ENCODE measurements at regions not wholly inside any gene's neighbourhood (a gene's known extent, or its start where the extent isn't known, plus 50 kb on each side); places are given as distances from the start of the nearest gene placed in this dataset.
"Not testable (repeated sequence)": the region's sequence is repeated elsewhere in the genome, so short reads cannot be mapped to it uniquely, and the experiment has no call there.

DNA sequence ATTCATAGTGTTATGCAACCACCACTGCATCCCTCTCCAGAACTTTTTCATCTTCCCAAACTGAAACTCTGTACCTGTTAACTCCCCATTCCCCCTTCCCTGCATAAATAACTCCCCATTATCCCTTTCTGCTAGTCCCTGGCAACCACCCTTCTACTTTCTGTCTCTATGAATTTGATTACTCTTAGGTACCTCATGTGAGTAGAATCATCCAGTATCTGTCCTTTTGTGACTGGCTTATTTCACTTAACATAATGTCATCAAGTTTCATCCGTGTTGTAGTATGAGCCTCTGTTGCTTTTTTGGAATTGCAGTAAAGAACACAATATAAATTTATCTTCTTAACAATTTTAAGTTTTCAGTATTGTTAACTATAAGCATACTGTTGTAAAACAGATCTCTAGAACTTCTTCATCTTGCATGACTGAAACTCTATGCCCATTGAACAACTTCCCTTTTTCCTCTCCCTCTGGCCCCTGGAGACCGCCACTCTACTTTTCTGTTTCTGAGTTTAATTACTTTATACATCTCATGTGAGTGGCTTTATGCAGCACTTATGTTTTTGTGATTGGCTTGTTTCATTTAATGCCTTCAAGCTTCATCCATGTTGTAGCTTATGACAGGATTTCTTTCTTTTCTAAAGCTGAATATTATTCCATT lies 87.3 kb upstream of the ABCC4 start:
- DNase-seq (ENCODE audit: low spot score) = no peak

DNA sequence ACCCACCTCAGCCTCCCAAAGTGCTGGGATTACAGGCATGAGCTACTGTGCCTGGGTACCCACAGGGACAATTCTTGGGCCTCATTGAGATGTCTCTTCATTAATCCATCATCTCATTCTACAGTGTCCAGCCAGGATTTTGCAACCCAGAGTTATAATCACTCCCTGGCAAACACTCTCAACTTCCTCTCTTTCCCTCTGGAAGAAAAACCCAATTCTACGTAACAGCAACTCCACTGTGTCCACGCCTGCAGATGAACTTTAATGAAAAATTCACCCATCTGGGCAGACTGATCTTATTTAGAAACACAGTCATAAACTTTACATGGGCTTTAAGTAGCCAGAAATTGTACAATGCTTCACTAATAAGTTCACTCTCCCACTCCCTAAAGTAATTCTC lies 90.1 kb upstream of the ABCC4 start:
- DNase-seq (ENCODE audit: low spot score) = no peak

DNA sequence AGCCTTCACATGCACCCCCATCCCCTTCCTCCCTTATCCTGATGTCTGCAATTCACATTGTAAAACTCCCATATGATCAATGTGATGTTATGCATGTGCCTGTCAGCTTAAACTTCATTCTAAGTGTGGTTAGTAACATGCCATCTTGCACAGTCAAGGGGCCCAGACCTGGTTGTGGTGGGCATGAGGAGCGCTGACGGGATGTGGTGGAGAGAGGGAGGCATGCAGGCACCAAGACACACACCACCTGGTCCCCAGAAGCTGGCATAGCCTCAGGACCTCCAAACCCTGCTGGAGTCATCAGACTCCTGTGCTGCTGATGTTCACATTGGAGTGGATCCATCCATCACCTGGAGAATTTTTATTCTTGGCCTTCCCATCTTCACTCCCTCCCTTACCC lies 90.5 kb upstream of the ABCC4 start:
- DNase-seq (ENCODE audit: low spot score) = no peak

DNA sequence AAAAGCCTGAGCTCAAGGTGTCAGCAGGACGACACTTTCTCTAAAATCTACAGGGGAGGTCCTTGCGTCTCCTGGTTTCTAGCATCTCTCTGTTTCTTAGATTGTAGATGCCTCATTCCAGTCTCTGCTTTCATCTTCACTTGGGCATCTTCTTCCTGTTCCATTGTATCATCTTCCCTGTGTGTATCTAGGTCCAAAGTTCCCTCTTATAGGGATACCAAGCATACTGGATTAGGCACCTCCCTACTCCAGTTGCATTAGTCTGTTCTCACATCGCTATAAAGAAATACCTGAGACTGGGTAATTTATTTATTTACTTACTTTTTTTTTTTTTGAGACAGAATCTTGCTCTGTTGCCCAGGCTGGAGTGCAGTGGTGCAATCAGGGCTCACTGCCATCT lies 91.3 kb upstream of the ABCC4 start:
- no peak for DNase-seq (ENCODE audit: low spot score)

DNA sequence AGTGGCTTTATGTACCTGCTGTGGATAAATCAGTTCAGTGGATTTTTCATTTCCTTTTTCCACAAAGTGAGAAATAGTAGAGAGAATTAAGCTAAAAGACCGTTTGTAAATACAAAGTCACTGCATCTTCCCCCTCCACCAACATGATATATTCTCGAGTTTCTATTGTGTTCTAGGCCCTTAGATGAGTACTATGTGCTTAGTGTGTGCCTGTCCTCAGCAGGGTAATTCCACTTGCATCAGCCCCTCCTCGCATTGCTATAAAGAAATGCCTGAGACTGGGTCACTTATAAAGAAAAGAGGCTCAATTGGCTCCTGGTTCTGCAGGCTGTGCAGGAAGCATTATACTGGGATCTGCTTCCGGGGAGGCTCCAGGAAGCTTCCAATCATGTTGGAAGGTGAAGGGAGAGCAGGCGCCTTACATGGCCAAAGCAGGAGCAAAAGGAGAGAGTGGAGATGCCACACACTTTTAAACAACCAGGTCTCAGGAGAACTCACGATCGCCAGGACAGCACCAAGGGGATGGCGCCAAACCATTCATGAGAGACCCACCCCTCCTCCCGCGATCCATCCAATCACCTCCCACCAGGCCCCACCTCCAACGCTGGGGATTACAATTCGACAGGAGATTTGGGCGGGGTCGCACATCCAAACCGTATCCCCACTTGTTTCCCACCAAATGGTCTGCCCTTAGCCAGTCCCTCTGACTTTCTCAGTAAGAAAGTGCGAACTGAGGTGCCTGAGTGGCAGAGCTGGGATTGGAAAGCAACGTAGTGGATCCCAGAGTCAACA lies 102.3 kb upstream of the ABCC4 start:
- DNase-seq (ENCODE audit: low spot score) = peak; percentile 33

DNA sequence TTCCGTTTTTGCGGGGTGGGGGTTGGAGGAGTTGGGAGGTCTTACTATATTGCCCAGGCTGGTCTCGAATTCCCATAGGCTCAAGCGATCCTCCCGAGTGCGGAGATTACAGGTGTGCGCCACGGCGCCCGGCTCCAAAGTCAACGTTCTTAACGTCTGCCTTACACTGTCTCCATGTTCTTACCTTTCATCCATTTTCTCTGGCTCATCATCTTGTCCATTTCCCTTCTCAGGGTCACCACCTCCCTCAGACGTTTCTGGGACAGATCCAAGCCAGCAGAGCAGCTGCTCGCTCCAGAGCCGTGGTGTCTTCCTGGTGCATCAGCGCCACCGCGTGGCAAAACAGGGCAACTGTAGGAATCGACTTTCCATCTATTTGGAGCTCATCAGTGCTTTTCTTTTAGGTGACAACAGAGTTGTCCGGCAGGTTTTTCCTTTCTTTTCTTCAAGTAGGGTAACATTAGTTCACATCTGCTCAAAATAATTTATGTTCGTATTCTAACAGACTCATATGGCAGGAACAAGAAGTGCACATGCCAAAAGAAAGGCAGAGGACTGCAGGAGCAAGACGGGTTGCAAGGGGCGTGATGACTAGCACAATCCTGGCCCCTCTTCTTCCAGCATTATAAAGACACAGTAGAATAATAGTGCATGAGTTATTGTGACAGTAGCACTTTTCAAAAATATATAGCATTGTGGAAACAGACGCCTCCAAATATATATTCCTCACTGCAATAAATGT lies 103.1 kb upstream of the ABCC4 start:
- peak; percentile 86 for DNase-seq (ENCODE audit: low spot score)

DNA sequence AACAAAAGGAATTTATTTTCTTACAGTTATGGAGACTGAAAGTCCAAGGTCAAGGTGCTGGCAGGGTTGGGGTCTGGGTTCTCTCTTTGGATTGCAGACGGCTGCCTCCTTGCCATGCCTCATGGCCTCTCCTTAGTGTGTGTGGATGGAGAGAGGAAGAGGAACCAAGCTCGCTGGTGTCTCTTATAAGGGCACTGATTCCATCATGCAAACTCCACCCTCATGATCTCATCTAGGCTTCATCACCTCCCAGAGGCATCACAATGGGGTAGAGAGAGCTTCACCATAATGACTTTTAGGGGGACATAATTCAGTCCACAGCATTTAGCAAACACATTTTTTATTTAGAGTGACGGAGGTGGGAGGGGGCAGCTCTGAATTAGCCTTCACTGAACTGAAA lies 104.9 kb upstream of the ABCC4 start:
- no peak for DNase-seq (ENCODE audit: low spot score)

DNA sequence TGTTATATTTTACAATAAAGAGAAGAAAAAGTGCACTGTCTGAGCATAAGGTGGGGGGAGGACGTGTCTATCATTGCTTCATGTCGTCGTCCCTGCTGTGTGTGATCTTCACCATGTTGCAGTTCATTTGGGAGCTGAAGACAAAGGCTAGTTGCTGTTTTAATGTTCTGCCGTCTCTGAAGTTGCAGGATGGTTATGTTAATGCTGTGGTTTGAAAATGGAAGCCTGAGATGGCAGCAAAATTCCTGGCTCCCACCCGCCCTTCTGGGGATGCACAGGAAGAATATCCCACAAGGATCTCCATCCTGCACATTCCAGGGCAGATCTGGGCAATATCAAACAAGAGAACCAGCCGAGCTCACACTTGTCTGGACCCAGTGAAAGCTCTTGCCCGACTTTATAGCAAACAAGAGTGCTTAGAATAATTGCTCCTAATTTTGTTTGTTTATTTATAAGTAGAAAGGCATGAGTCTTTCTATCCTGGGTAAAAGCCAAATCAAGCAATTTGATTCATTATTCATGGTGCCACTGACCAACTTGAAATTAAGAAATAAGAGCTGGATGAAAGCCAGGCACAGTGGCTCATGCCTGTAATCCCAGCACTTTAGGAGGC lies 110.3 kb upstream of the ABCC4 start:
- no peak for DNase-seq (ENCODE audit: low spot score)

DNA sequence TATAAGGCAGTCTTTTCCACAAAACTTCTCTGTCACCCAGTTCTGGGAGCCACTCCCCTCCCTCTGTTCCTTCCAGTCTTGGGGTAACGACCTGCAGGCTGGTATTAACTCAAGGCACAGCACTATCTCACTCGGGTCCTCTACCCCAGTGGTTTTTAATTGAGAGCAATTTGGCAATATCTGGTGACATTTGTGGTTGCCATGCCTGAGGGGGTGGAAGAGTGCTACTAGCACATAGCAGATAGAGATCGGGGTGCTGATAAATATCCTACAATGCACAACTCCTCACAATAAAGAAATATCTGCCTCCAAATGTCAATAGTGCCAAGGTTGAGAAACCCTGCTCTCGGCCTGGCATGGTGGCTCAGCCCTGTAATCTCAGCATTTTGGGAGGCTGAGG lies 117.7 kb upstream of the ABCC4 start:
- DNase-seq (ENCODE audit: low spot score) = no peak

DNA sequence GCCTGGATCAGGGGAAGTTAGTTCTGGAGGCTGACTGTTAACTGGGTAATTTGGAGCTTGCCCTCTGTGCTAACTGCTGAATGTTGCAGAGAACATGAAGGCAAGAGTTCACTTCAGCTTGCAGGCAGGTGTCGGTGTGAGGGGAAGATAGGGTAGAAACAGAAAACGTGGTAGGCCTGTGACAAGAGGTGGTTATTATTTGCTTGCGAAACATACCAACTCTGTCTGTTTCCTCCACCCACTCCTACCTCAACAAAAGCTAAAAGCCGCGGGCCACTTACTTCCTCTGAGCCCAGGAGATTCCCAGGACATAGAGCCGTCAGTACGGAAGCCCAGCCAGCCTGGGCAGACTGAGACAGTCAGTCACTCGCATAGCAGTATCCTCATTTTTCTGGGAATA lies 119.2 kb upstream of the ABCC4 start:
- no peak for DNase-seq (ENCODE audit: low spot score)

DNA sequence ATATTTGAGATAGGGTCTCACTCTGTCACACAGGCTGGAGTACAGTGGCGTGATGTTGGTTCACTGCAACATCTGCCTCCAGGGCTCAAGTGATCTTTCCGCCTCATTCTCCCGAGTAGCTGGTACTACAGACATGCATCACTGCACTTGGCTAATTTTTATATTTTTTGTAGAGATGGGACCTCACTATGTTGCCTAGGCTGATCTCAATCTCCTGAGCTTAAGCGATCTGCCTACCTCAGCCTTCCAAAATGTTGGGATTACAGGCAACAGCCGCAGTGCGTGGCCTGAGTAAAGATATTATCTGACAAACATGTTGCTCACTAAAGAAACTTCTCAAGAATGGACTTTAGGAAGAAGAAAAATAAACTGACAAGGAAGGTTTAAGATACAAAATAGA lies 125.4 kb upstream of the ABCC4 start:
- no peak for DNase-seq (ENCODE audit: low spot score)

DNA sequence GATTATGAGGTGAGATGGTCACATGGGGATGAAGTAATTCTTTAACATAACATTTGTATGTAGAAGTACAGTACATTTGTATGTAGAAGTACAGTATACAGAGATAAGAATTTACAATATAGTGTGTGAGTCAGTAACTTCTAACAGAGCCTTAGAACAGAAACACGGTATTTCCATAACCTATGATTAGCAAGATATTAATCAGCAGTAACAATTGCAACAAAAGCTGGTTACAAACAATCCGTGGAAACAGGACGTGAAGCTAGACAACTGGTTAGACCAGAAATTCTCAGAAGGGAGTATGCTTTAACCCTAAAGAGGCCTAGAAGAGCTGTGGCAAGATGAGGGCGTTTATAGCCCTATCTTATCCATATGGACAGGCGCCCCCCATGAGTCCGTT lies 122.0 kb upstream of the CLDN10 start:
- DNase-seq (ENCODE audit: low spot score) = not testable (repeated sequence)

DNA sequence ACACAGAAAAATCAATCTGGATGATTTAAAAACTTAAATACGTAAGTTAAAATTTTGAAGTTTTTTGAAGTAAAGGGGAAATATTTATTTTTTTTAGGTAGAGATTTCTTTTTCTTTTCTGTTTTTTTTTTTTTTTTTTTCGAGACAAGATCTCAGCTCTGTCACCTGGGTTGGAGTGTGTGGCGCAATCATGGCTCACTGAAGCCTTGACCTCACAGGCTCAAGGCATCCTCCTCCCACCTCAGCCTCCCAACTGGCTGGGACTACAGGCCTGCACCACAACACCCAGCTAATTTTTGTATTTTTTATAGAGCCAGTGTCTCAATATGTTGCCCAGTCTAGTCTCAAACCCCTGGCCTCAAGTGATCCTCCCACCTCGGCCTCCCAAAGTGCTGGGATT lies 120.4 kb upstream of the CLDN10 start:
- DNase-seq (ENCODE audit: low spot score) = no peak

DNA sequence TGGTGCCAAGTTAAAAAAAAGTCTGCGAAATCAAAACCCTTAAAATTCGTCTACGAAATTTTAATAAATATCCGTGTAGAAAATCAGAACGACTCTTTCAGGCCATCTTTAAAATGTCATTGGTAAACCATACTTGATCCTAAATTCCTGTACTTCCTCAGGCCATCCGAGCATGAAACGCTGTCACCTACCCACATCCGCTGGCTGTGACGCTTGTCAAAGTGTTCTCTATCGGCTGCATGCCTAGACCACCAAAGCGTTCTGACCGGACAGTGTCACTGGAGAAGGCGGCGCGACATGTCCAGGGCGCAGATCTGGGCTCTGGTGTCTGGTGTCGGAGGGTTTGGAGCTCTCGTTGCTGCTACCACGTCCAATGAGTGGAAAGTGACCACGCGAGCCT lies 119.0 kb upstream of the CLDN10 start:
- DNase-seq (ENCODE audit: low spot score) = no peak

DNA sequence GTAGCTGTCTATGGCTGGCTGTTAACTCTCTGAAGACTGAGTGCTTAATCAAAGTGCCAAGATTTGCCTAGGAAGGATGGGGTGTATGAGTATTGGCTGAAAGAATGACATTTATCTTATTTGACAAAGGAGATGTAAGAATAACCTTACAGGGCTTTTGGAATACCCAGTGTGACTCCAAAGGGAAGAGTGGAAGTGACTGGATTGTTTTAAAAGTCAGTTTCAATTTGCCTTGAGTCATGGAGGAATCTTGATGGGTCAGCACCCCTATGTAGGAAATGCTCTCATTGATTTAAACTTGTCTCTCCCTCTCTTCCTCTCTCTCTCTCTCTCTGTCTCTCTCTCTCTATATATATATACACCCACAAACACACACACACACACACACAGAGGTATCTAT lies 118.4 kb upstream of the CLDN10 start:
- DNase-seq (ENCODE audit: low spot score) = no peak

DNA sequence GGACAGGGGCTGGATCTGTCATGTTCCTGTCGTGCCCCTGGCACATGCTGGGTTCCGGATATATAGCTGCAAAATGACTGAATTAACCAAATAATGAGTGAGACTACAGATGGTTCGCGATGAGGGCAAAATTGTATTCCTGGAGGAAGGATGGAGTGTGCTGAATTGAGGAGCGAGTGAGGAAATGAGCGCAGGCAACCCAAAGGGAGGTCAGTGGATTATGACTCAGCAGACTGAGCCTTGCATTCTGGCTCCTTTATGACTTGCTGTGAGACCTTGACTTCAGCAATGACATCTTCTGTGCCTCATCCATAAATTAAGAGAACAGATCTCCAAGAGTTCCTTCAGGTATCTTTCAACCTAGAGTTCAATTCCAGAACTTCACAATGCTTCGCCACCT lies 115.0 kb upstream of the CLDN10 start:
- DNase-seq (ENCODE audit: low spot score) = no peak

DNA sequence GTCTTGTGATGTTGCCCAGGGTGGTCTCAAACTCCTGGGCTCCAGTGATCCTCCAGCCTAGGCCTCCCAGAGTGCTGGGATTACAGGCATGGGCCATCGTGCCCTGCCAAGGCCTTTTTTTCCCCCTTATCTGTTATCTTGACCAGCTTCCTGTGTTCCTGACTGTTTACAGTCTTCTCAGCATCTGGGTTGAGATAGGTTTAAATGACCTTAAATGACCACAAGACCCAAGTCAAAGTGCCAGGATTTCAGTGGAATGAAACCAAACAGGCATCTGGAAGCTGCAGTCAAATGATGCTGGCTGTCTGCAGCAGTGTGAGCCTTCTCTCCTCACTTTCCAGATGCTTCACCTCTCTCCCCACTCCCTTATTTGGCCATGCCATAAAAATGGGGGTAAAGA lies 114.2 kb upstream of the CLDN10 start:
- DNase-seq (ENCODE audit: low spot score) = no peak

DNA sequence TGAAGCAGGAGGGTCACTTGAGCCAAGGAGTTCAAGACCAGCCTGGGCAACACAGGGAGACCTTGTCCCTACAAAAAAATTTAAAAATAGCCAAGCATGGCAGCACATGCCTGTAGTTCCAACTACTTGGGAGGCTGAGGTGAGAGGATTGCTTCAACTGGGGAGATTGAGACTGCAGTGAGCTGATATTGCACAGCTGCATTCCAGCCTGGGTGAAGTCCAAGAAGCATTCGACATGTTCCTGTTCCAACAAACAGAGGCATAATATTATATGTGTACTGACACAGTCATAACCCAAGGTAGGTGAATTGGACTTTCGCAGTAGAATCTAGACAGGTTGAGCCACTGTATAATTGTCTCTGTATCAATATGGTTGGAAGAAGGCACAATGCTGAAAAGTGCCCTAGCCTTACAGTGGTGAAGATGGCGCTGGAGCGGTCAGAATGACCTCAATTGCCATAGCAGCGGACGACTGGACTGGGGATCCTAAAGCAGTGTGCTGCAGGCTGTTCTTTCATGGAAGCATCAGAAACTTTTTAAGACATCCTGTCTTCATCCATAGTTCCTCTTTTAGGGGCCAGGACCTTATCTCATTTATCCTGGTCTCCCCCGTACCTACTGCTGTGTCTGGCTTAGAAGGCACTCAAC lies 112.0 kb upstream of the CLDN10 start:
- no peak for DNase-seq (ENCODE audit: low spot score)

DNA sequence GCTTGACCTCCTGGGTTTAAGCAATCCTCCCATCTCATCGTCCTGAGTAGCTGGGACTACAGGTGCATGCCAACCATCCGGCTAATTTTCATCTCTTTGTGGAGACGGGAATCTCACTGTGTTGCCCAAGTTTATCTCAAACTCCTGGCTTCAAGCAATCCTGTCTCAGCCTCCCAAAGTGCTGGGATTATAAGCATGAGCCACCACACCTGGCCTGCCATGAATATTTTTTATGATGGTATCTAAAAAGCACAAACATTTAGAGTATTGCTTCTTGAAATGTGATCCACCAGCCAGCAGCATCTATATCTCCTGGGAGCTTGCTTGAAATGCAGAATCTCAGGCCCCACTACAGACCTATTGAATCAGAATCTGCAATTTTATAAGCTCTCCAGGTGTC lies 111.2 kb upstream of the CLDN10 start:
- no peak for DNase-seq (ENCODE audit: low spot score)

DNA sequence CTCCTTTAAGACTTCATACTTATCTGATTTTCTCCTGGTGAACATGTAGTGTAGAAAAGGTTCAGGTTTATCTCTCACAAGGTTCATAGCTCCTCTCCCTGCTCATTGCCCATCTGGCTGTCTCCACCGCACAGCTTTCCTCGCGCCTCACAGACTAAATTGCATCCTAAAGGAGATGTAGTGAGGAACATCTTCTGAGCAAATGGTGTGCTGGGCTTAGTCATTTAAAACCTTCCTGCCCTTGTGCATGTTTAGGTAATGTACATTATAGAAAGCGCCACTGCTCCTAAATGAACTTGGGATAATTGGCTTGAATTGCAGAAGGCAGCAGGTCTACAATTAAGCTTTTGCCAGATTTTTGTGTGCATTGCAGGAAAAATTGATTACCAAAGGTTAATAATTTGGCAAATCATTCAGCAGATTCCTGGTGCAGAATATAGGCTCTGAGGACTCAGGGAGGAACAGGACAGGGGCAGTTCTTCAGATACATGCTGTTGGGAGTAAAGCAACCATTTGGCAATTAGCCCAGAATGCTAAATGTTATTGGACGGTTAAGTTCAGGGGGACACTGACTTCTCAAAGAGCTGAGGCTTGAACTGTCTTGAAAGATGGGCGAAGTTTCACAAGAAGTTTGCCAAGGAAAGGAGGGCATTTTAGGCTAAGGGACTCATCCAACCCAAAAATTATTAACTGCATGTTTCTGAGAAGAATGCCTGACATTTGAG lies 108.4 kb upstream of the CLDN10 start:
- no peak for DNase-seq (ENCODE audit: low spot score)

DNA sequence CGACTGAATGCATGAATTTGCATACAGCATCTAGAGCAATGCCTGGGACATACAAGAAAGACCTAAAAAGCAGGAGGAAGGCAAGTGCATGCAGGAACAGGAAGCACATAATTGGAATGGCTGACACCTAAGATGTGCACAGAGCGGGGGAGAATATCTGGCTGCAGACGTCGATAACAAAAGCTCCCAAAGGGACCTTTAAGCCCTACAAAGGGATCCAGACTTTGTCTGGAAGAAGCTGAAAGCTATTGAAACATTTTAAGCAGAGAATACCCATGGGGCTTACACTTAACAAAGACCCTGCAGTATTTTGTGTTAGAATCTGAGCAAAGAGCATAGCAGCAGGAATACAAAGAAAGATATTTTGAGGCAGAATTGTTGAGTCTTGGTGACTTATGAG lies 107.4 kb upstream of the CLDN10 start:
- peak; percentile 72 for DNase-seq (ENCODE audit: low spot score)

DNA sequence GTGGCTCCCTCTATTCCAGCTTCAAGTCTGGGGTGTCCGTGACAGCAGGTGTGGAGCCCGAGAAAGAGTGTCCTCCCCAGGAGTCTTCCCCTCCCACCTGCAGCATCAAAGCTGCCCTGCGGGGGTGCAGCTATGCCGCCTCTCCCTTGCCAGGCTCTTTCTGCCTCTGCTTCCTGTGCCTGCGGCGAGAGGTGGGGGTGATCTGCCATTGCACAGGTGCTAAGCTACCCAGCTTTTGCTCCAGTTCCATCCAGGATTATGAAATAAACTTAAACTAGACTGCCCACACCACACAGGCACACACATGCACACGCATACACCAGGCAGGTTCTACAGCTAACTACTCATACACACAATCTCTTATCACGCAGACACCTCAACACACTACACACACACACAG lies 104.7 kb upstream of the CLDN10 start:
- DNase-seq (ENCODE audit: low spot score) = no peak
